ENCODE measurements at regions not wholly inside any gene's neighbourhood (a gene's known extent, or its start where the extent isn't known, plus 50 kb on each side); places are given as distances from the start of the nearest gene placed in this dataset.

- TF ChIP-seq SP1 (IDR thresholded peaks at IDR 0.05), result no peak
- no peak for TF ChIP-seq ATF3 (IDR thresholded peaks at IDR 0.05)
- no peak for TF ChIP-seq JUND (IDR thresholded peaks at IDR 0.05)
- TF ChIP-seq NR2F2 (IDR thresholded peaks at IDR 0.05), result no peak
- no peak for TF ChIP-seq ZBTB33 (IDR thresholded peaks at IDR 0.05)
- Histone ChIP-seq H3K4me1 (ENCODE audit: control insufficient read depth in 4 of 4, insufficient read depth in 4 of 4, low read length in 3 of 4) (no peaks in the 10 kb centered on the region), H3K9ac (ENCODE audit: low read depth in 1 of 2, low read length in 2 of 2) (no peak overlapping the region), H3K27ac (ENCODE audit: low read depth in 1 of 2, low read length in 2 of 2) (no peak overlapping the region), H3K27me3 (ENCODE audit: control insufficient read depth in 4 of 4, insufficient read depth in 4 of 4, low read length in 3 of 4) (peaks cover 0 to 3% (median 0%) of the 10 kb centered on the region in 4 donors), H3K9me3 (ENCODE audit: control insufficient read depth in 4 of 4, low read length in 3 of 4) (no peaks in the 10 kb centered on the region), H3K4me3 (ENCODE audit: low read depth in 1 of 3, low read length in 3 of 3) (no peak overlapping the region), H3K36me3 (ENCODE audit: control insufficient read depth in 4 of 4, insufficient read depth in 3 of 4, low read depth in 1 of 4, low read length in 3 of 4) (no peaks in the 10 kb centered on the region)
- WGBS, result 49% methylated on average over 2 of the region's 2 CpGs
- no peak for DNase-seq (ENCODE audit: low spot score)
Observed at GRCh38 chr7:119782286-119782685, 490.7 kb upstream of the KCND2 start.

GRCh38 chr7:119783799-119784198 is 489.2 kb upstream of the KCND2 start:
- WGBS, result 58% methylated on average over 1 of the region's 1 CpG

More at GRCh38 chr7:119783799-119784198, 489.2 kb upstream of the KCND2 start:
- Histone ChIP-seq H3K4me1 (ENCODE audit: control insufficient read depth in 4 of 4, insufficient read depth in 4 of 4, low read length in 3 of 4) (no peaks in the 10 kb centered on the region), H3K27me3 (ENCODE audit: control insufficient read depth in 4 of 4, insufficient read depth in 4 of 4, low read length in 3 of 4) (peaks cover 0 to 3% (median 0%) of the 10 kb centered on the region in 4 donors), H3K36me3 (ENCODE audit: control insufficient read depth in 4 of 4, insufficient read depth in 3 of 4, low read depth in 1 of 4, low read length in 3 of 4) (no peaks in the 10 kb centered on the region), H3K4me3 (ENCODE audit: low read depth in 1 of 3, low read length in 3 of 3) (no peak overlapping the region), H3K27ac (ENCODE audit: low read depth in 1 of 2, low read length in 2 of 2) (no peak overlapping the region), H3K9me3 (ENCODE audit: control insufficient read depth in 4 of 4, low read length in 3 of 4) (no peaks in the 10 kb centered on the region), H3K9ac (ENCODE audit: low read depth in 1 of 2, low read length in 2 of 2) (no peak overlapping the region)
- TF ChIP-seq REST (IDR thresholded peaks at IDR 0.05), result no peak
- no peak for TF ChIP-seq ZBTB33 (IDR thresholded peaks at IDR 0.05)
- no peak for TF ChIP-seq FOXA1 (IDR thresholded peaks at IDR 0.05)
- TF ChIP-seq CTCF (IDR thresholded peaks at IDR 0.05; ENCODE audit: low read depth, low read length, missing input control), result no peak
- no peak for TF ChIP-seq FOXA2 (IDR thresholded peaks at IDR 0.05)
- no peak for TF ChIP-seq HNF4G (IDR thresholded peaks at IDR 0.05)
- no peak for TF ChIP-seq EGR1 (IDR thresholded peaks at IDR 0.05; ENCODE audit: low read depth in 2 of 2)
- no peak for TF ChIP-seq ATF3 (IDR thresholded peaks at IDR 0.05)
- no peak for TF ChIP-seq GABPA (IDR thresholded peaks at IDR 0.05 in 1 of 2, conservative IDR thresholded peaks at IDR 0.05 in 1 of 2)
- TF ChIP-seq NR2F2 (IDR thresholded peaks at IDR 0.05), result no peak
- no peak for TF ChIP-seq HNF4A (conservative IDR thresholded peaks at IDR 0.05)
- TF ChIP-seq TAF1 (conservative IDR thresholded peaks at IDR 0.05), result no peak
- no peak for TF ChIP-seq SP1 (IDR thresholded peaks at IDR 0.05)
- no peak for TF ChIP-seq MAX (IDR thresholded peaks at IDR 0.05)
- TF ChIP-seq RAD21 (IDR thresholded peaks at IDR 0.05), result no peak
- no peak for TF ChIP-seq RXRA (IDR thresholded peaks at IDR 0.05)
- no peak for TF ChIP-seq YY1 (IDR thresholded peaks at IDR 0.05)
- no peak for TF ChIP-seq JUND (IDR thresholded peaks at IDR 0.05)
- no peak for DNase-seq (ENCODE audit: low spot score)

Data from liver (tissue), 8 donors.